OCI-LY1 (cell line): ENCODE measurements at regions not wholly inside any gene's neighbourhood (a gene's known extent, or its start where the extent isn't known, plus 50 kb on each side); places are given as distances from the start of the nearest gene placed in this dataset.
A peak's percentile ranks its signal among the peaks of the same experiment; 100 is the strongest.

ENCODE experiments used
- H2AFZ ChIP-seq: fragments of 200-600 bp; sonication (generic), shearing (Covaris generic); 2 replicates; pipeline ENCODE4 v1.6.0; 2014; ENCODE audit warnings: antibody characterized with exemption, mild to moderate bottlenecking, low read length
- H3F3A ChIP-seq: fragments of 200-600 bp; sonication (generic), shearing (Covaris generic); 2 replicates; pipeline ENCODE4 v1.6.0; 2014; ENCODE audit warnings: mild to moderate bottlenecking, antibody characterized with exemption, low read length, moderate library complexity; ENCODE audit not compliant: insufficient read depth
- H3K27ac ChIP-seq: fragments of 200-600 bp; sonication (generic); 2 replicates; pipeline ENCODE4 v1.5.1; 2014; ENCODE audit warnings: low read length, mixed run types, mild to moderate bottlenecking, low read depth; ENCODE audit not compliant: poor library complexity, severe bottlenecking
- H3K27me3 ChIP-seq: fragments of 200-600 bp; sonication (generic); 2 replicates; pipeline ENCODE4 v1.6.0; 2014; ENCODE audit warnings: antibody characterized with exemption, mild to moderate bottlenecking, low read length, moderate library complexity; ENCODE audit not compliant: insufficient read depth
- H3K36me3 ChIP-seq: fragments of 200-600 bp; sonication (generic); 2 replicates; pipeline ENCODE4 v1.6.1; 2014; ENCODE audit warnings: mild to moderate bottlenecking, antibody characterized with exemption, low read length, moderate library complexity, mixed read lengths; ENCODE audit not compliant: insufficient read depth
- H3K4me1 ChIP-seq: fragments of 200-600 bp; sonication (generic); 2 replicates; pipeline ENCODE4 v1.5.1; 2014; ENCODE audit warnings: mild to moderate bottlenecking, low read length, moderate library complexity; ENCODE audit not compliant: insufficient read depth, severe bottlenecking
- H3K4me2 ChIP-seq: fragments of 200-600 bp; sonication (generic), shearing (Covaris generic); 2 replicates; pipeline ENCODE4 v1.6.1; 2014; ENCODE audit warnings: low read length
- H3K4me3 ChIP-seq: fragments of 200-600 bp; sonication (generic); 2 replicates; pipeline ENCODE4 v1.5.1; 2014; ENCODE audit warnings: low read length, low read depth, mild to moderate bottlenecking, mixed read lengths; ENCODE audit not compliant: poor library complexity, severe bottlenecking
- H3K79me2 ChIP-seq: fragments of 200-600 bp; shearing (Covaris generic); 2 replicates; pipeline ENCODE4 v1.6.1; 2016; ENCODE audit warnings: mixed run types, low read length, mixed read lengths; ENCODE audit not compliant: insufficient read depth
- H3K9ac ChIP-seq: fragments of 200-600 bp; sonication (generic), shearing (Covaris generic); 2 replicates; pipeline ENCODE4 v1.6.1; 2014; ENCODE audit warnings: mild to moderate bottlenecking, low read length, mixed read lengths
- H3K9me2 ChIP-seq: fragments of 200-600 bp; sonication (generic), shearing (Covaris generic); 2 replicates; pipeline ENCODE4 v1.6.1; 2014; ENCODE audit warnings: low read depth, mild to moderate bottlenecking, low read length, mixed read lengths
- H3K9me3 ChIP-seq: fragments of 200-600 bp; shearing (Covaris generic); 2 replicates; pipeline ENCODE4 v1.6.1; 2014; ENCODE audit warnings: low read length, mixed read lengths
- H4K20me1 ChIP-seq: fragments of 200-600 bp; sonication (generic), shearing (Covaris generic); 2 replicates; pipeline ENCODE4 v1.6.0; 2016; ENCODE audit warnings: mild to moderate bottlenecking, low read length; ENCODE audit not compliant: insufficient read depth
- EZH2 ChIP-seq: fragments of 200-600 bp; sonication (generic), shearing (Covaris generic); IDR thresholded peaks from 2 replicates; pipeline ENCODE4 v1.8.0; 2017; ENCODE audit warnings: borderline replicate concordance, mixed run types, mild to moderate bottlenecking, antibody characterized with exemption, low read length, moderate library complexity, mixed read lengths
- TF ChIP-seq, protein P1 (sequence below): fragments of 200-600 bp; sonication (generic), shearing (Covaris generic); IDR thresholded peaks from 2 replicates; pipeline ENCODE4 v1.5.1; 2017; ENCODE audit warnings: mild to moderate bottlenecking, antibody characterized with exemption, low read length, moderate library complexity, mixed read lengths

DNA sequence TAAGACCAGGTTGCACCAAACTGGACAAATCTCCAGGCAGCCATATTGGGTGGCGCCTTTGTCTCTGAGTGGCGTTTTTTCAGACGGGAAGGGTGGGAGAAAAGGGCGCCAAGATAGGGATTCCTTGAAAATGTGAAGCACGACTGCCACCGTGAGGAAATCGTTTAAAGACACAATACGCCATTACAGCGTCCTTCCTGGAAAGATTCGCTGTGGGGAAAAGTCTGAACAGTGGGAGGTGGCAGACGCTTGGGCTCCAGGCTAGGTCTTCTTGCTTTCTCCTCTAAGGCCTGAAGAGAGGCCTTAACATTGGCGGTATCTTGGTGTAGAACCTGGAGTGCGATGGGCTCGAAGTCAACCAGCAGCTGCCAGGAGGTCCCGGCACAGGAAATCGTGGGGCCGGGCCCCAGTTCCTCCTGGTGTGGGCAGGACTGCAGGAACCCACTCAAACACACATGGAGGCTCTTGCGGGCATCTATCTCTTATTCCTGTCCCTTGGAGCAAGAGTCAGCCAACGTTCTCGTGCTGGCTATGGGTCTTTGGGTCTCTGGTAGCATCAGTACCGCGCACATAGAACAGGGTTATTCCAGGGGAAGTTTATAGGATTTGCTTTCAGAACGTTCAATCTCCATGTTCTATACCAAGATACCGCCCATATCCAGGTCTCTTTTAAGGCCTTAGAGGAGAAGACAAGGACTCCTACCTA, 208.8 kb downstream of the OR13H1 start:
- Histone ChIP-seq H4K20me1 (no peaks in the 10 kb centered on the region), H2AFZ (no peak overlapping the region), H3K9ac (no peak overlapping the region), H3K79me2 (no peaks in the 10 kb centered on the region), H3K4me1 (peaks cover 7% of the 10 kb centered on the region), H3K4me2 (no peak overlapping the region), H3F3A (no peaks in the 10 kb centered on the region), H3K36me3 (no peaks in the 10 kb centered on the region), H3K27ac (no peak overlapping the region), H3K27me3 (no peaks in the 10 kb centered on the region), H3K9me2 (no peaks in the 10 kb centered on the region), H3K9me3 (no peaks in the 10 kb centered on the region), H3K4me3 (no peak overlapping the region)
- TF ChIP-seq EZH2 = no peak
- TF ChIP-seq, protein P1, sequence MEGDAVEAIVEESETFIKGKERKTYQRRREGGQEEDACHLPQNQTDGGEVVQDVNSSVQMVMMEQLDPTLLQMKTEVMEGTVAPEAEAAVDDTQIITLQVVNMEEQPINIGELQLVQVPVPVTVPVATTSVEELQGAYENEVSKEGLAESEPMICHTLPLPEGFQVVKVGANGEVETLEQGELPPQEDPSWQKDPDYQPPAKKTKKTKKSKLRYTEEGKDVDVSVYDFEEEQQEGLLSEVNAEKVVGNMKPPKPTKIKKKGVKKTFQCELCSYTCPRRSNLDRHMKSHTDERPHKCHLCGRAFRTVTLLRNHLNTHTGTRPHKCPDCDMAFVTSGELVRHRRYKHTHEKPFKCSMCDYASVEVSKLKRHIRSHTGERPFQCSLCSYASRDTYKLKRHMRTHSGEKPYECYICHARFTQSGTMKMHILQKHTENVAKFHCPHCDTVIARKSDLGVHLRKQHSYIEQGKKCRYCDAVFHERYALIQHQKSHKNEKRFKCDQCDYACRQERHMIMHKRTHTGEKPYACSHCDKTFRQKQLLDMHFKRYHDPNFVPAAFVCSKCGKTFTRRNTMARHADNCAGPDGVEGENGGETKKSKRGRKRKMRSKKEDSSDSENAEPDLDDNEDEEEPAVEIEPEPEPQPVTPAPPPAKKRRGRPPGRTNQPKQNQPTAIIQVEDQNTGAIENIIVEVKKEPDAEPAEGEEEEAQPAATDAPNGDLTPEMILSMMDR = no peak

DNA sequence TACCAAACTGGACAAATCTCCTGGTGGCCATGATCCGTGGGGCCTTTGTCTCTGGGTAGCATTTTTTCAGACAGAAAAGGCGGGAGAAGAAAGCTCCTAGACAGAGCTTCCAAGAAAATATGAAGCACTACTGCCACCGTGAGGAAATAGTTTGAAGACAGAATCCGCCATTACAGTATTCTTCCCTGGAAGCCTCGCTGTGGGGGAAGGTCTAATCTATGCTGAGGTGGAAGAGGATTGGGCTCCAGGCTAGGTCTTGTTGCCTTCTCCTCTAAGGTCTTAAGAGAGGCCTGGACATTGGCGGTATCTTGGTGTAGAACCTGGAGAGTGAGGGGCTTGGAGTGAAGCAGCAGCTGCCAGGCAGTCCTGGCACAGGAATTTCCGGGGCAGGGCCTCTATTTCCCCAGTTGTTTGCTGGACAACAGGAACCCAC, 218.9 kb downstream of the OR13H1 start:
- H3K27me3 ChIP-seq = no peaks in the 10 kb centered on the region
- H3K9ac ChIP-seq = peak overlapping the region; percentile 67
- no peaks in the 10 kb centered on the region for H3K36me3 ChIP-seq
- no peaks in the 10 kb centered on the region for H3K79me2 ChIP-seq
- no peak overlapping the region for H2AFZ ChIP-seq
- H3K9me2 ChIP-seq = no peaks in the 10 kb centered on the region
- H3K4me1 ChIP-seq = peaks cover 34% of the 10 kb centered on the region
- H3K9me3 ChIP-seq = no peaks in the 10 kb centered on the region
- H3K4me2 ChIP-seq = peak overlapping the region; percentile 76
- no peaks in the 10 kb centered on the region for H3F3A ChIP-seq
- H4K20me1 ChIP-seq = no peaks in the 10 kb centered on the region
- TF ChIP-seq, protein P1 = peak; percentile 43; the same call in 1 of the 2 replicates
- TF ChIP-seq EZH2 = no peak
- peak overlapping the region; percentile 50 for H3K4me3 ChIP-seq
- peak overlapping the region; percentile 88 for H3K27ac ChIP-seq

DNA sequence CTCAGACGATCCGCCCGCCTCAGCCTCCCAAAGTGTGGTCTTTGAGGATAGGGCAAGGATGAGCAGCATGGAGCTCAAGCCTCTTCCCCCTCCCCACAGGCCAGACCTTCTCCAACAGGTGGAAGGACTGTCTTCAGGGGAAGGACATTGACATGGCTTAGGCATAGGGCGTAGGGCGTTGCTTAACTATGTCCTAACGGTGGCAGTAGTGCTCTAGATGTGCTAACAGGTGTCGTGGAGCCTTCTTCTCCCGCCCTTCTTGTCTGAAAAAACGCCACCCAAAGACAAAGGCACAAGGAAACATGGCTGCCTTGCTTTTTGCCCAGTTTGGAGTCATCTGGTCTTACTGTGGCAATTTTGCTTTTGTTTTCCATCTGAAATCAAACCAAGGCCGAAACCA, 219.8 kb downstream of the OR13H1 start:
- Histone ChIP-seq H4K20me1 (no peaks in the 10 kb centered on the region), H3K36me3 (no peaks in the 10 kb centered on the region), H3K9me3 (no peaks in the 10 kb centered on the region), H3K27me3 (no peaks in the 10 kb centered on the region), H3K9me2 (no peaks in the 10 kb centered on the region), H3K4me3 (peak overlapping the region; percentile 53), H3K79me2 (no peaks in the 10 kb centered on the region), H3K9ac (peak overlapping the region; percentile 68), H3K4me2 (peak overlapping the region; percentile 76), H3K4me1 (peaks cover 34% of the 10 kb centered on the region), H3K27ac (peak overlapping the region; percentile 88), H3F3A (no peaks in the 10 kb centered on the region), H2AFZ (no peak overlapping the region)
- no peak for TF ChIP-seq EZH2
- TF ChIP-seq, protein P1 = peak; percentile 66
